NB4 (cell line): ENCODE measurements at regions not wholly inside any gene's neighbourhood (a gene's known extent, or its start where the extent isn't known, plus 50 kb on each side); places are given as distances from the start of the nearest gene placed in this dataset.

ENCODE experiments used
- DNase-seq: peaks from one replicate; pipeline ENCODE4 v3.0.0; 2010; ENCODE audit warnings: low read depth
- H3K4me3 ChIP-seq: one replicate; pipeline ENCODE4 v1.5.1; 2011; ENCODE audit warnings: mild to moderate bottlenecking, low read depth, low read length, moderate library complexity
- MAX ChIP-seq: IDR thresholded peaks from 2 replicates; pipeline ENCODE4 v1.6.1; 2011; ENCODE audit warnings: low read depth, low read length
- MYC ChIP-seq: IDR thresholded peaks from 2 replicates; pipeline ENCODE4 v1.6.1; 2011; ENCODE audit warnings: low read depth, low read length
- POLR2A ChIP-seq: IDR thresholded peaks from 2 replicates; pipeline ENCODE4 v1.6.1; 2011; ENCODE audit warnings: mild to moderate bottlenecking; ENCODE audit not compliant: insufficient read length; ENCODE audit errors: extremely low read depth
- TF ChIP-seq, protein P1 (sequence below): IDR thresholded peaks from one replicate; pipeline ENCODE4 v1.5.1; 2012; ENCODE audit warnings: low read depth, low read length

DNA sequence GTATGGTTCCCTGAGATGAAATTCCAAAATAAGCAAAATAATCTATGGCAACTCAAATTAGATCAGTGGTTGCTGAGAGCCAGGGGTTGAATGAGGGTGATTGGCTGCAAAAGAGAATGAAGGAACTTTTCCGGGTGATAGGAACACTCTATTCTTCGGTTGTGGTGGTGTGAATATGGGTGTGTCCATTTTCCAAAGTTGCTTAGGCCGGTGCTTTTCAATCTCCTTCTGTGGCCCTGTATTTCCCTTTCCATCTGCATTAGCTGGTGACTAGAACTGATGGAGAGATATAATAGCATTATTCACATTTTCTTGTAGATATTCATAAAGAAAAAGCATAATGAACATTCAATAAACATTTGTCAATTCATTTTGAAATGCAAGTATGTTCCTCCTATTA is 382.9 kb downstream of the TFEC start:
- no peak for DNase-seq
- TF ChIP-seq, protein P1, sequence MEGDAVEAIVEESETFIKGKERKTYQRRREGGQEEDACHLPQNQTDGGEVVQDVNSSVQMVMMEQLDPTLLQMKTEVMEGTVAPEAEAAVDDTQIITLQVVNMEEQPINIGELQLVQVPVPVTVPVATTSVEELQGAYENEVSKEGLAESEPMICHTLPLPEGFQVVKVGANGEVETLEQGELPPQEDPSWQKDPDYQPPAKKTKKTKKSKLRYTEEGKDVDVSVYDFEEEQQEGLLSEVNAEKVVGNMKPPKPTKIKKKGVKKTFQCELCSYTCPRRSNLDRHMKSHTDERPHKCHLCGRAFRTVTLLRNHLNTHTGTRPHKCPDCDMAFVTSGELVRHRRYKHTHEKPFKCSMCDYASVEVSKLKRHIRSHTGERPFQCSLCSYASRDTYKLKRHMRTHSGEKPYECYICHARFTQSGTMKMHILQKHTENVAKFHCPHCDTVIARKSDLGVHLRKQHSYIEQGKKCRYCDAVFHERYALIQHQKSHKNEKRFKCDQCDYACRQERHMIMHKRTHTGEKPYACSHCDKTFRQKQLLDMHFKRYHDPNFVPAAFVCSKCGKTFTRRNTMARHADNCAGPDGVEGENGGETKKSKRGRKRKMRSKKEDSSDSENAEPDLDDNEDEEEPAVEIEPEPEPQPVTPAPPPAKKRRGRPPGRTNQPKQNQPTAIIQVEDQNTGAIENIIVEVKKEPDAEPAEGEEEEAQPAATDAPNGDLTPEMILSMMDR = no peak
- TF ChIP-seq MAX = no peak
- no peak for TF ChIP-seq MYC
- TF ChIP-seq POLR2A = no peak
- no peak overlapping the region for H3K4me3 ChIP-seq

- DNase-seq = no peak
- H3K4me3 ChIP-seq = no peak overlapping the region
- TF ChIP-seq MAX = no peak
- TF ChIP-seq MYC = no peak
- TF ChIP-seq, protein P1 = no peak
- no peak for TF ChIP-seq POLR2A
Observed at GRCh38 chr7:115642194-115642593, 388.4 kb downstream of the TFEC start.

GRCh38 chr7:115638853-115639252 is 391.7 kb downstream of the TFEC start:
- H3K4me3 ChIP-seq = no peak overlapping the region
- no peak for DNase-seq
- TF ChIP-seq, protein P1 = no peak
- TF ChIP-seq MAX (no peak), MYC (no peak), POLR2A (no peak)

DNA sequence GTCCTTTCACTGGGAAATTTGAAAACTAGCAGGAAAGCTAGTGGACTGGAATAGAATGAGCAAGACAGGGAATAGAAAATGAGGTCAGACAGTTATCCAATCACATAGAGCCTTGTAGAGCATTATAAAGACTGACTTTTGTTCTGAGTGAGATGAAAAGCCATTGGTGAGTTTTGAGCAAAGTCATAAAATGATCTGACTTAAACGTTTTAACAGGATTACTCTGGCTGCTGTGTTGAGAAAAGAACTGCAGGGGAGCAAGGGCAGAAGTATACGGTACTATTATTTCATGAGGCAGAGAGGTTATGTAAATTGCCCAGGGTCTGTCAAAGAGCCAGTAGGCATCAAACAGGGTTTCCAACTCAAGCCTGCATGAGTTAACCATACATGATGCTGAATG is 393.4 kb downstream of the TFEC start:
- DNase-seq = no peak
- no peak for TF ChIP-seq MYC
- TF ChIP-seq, protein P1 = no peak
- no peak for TF ChIP-seq POLR2A
- TF ChIP-seq MAX = no peak
- no peak overlapping the region for H3K4me3 ChIP-seq

DNA sequence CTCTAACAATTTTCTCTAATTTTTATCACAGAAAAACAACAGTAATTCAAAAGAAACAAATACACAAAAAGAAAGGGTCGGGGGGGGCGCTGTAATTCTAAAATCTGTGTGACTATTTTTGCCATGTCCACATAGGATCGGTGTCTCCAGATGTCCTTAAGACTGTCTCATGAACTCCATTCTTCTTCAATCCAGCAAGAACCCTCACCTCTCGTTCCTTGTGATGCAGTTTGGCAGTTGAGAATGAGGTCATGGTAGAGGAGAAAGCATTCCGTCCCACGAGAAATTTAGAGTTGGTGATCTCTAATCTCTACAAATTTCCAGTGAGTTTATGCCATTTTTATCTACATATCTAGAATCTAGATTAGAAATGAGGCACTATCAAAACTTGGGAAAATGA is 394.7 kb downstream of the TFEC start:
- no peak overlapping the region for H3K4me3 ChIP-seq
- TF ChIP-seq MYC (no peak), MAX (no peak), POLR2A (no peak)
- TF ChIP-seq, protein P1 = no peak
- DNase-seq = no peak

DNA sequence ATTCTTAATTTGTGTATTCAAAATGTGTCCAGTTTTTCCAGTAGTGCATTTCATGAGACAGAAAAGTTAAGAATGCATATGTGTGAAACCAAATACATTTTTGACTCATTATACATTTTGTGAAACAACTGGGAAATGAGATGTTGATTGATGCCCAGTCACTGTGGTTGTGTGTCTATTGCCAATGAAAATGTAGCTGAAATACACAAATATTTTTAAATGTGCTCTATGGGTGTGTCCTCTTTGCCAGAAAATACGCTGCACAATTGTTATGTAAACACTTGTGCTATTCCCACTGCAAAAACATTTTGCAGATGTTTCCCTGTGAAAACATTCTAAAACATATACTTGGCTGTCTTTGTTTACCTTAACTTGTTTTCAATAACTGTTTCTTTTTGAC is 395.2 kb downstream of the TFEC start:
- TF ChIP-seq POLR2A (no peak), MYC (no peak), MAX (no peak)
- TF ChIP-seq, protein P1 = no peak
- no peak overlapping the region for H3K4me3 ChIP-seq
- no peak for DNase-seq
